K562 (cell line): ENCODE measurements at regions not wholly inside any gene's neighbourhood (a gene's known extent, or its start where the extent isn't known, plus 50 kb on each side); places are given as distances from the start of the nearest gene placed in this dataset.
"Not testable (repeated sequence)": the region's sequence is repeated elsewhere in the genome, so short reads cannot be mapped to it uniquely, and the experiment has no call there.

Source experiments
- ATAC-seq: fragments of 200-7000 bp; cut with Tn5 transposase; 3 replicates; pipeline ENCODE4 v1.9.1; 2020; ENCODE audit warnings: moderate library complexity
- BruUV-seq: library from RNA; stranded (reverse); fragments of 400-500 nt; replicated peaks from 2 replicates; lab custom pipeline; 2021; lab: Mats Ljungman, UMichigan
- CTCF ChIA-PET: fragments of 300-600 bp; formaldehyde crosslinking; extraction: SDS; loops from one replicate; lab custom pipeline; 2021; ENCODE audit warnings: low intra/inter-chr PET ratio; lab: Yijun Ruan, JAX
- POLR2A ChIA-PET: fragments of 300-600, 350-650 bp; sonication (Branson Sonifier 250); formaldehyde crosslinking; extraction: SDS; loops from one replicate; lab custom pipeline; 2021; ENCODE audit warnings: antibody characterized with exemption, inconsistent platforms; lab: Yijun Ruan, JAX
- DNase-seq, 4 experiments: peaks; one replicate each; pipeline versions ENCODE4 v3.0.0 to v3.0.0-alpha.2; 2011 to 2018; ENCODE audit warnings: low spot score in 3 of 4, mixed read lengths in 3 of 4; ENCODE audit errors: extremely low read depth in 1 of 4
- FAIRE-seq: peaks from 2 replicates; lab custom pipeline; 2011; peaks lifted over from hg19 to GRCh38; lab: Jason Lieb, UNC
- H2AFZ ChIP-seq: 2 replicates; pipeline ENCODE4 v1.6.0; 2011; ENCODE audit warnings: low read depth, low read length, control low read depth, inconsistent platforms
- H3K27ac ChIP-seq: fragments of 200-600 bp; 3 replicates; pipeline ENCODE4 v1.8.0; 2011; ENCODE audit warnings: low read depth, mild to moderate bottlenecking, control low read depth, inconsistent platforms, low read length, moderate library complexity, mixed read lengths; ENCODE audit errors: extremely low read depth
- H3K27me3 ChIP-seq, 2 experiments: fragments of 300-600 bp in 1 of 2; 2 replicates in 1 of 2; 3 replicates in 1 of 2; pipeline versions ENCODE4 v1.6.0 to v1.8.0; 2011; ENCODE audit warnings: inconsistent platforms in 2 of 2, low read length in 2 of 2, mild to moderate bottlenecking in 1 of 2, mixed read lengths in 1 of 2, moderate library complexity in 1 of 2; ENCODE audit not compliant: control insufficient read depth in 2 of 2, insufficient read depth in 2 of 2
- H3K36me3 ChIP-seq: fragments of 300-600 bp; 3 replicates; pipeline ENCODE4 v1.8.0; 2011; ENCODE audit warnings: mild to moderate bottlenecking, low read length, inconsistent platforms; ENCODE audit not compliant: control insufficient read depth, insufficient read depth
- H3K4me1 ChIP-seq, 2 experiments: fragments of 200-600 bp in 1 of 2; replicated peaks in 1 of 2; 2 replicates in 1 of 2; 3 replicates in 1 of 2; pipeline versions ENCODE4 v1.5.1 to v1.8.0; 2011; ENCODE audit warnings: inconsistent platforms in 2 of 2, low read length in 2 of 2, mild to moderate bottlenecking in 1 of 2, mixed read lengths in 1 of 2, moderate library complexity in 1 of 2; ENCODE audit not compliant: control insufficient read depth in 2 of 2, insufficient read depth in 2 of 2
- H3K4me2 ChIP-seq: 2 replicates; pipeline ENCODE4 v1.6.1; 2011; ENCODE audit warnings: low read length, control low read depth, inconsistent platforms, mixed read lengths; ENCODE audit not compliant: insufficient read depth
- H3K4me3 ChIP-seq: fragments of 200-600 bp; sonication (generic), shearing (Covaris generic); 2 replicates; pipeline ENCODE4 v1.5.1; 2016; ENCODE audit warnings: control low read depth, inconsistent platforms
- H3K79me2 ChIP-seq: fragments of 200-600 bp; 3 replicates; pipeline ENCODE4 v1.8.0; 2011; ENCODE audit warnings: low read length, inconsistent platforms; ENCODE audit not compliant: control insufficient read depth, insufficient read depth
- H3K9ac ChIP-seq, 2 experiments: 2 replicates each; pipeline versions ENCODE4 v1.6.0 to v1.6.1; 2011; ENCODE audit warnings: low read depth in 2 of 2, low read length in 2 of 2, control low read depth in 1 of 2, inconsistent platforms in 1 of 2, mild to moderate bottlenecking in 1 of 2, mixed read lengths in 1 of 2; ENCODE audit not compliant: insufficient read depth in 1 of 2
- H3K9me1 ChIP-seq: one replicate; pipeline ENCODE4 v1.6.0; 2011; ENCODE audit warnings: inconsistent platforms, mild to moderate bottlenecking, low read length, moderate library complexity; ENCODE audit not compliant: control insufficient read depth, insufficient read depth
- H3K9me3 ChIP-seq: replicated peaks from 2 replicates; pipeline ENCODE4 v1.5.1; 2011; ENCODE audit warnings: low read depth, low read length, inconsistent platforms; ENCODE audit not compliant: control insufficient read depth, insufficient read depth
- H4K20me1 ChIP-seq: replicated peaks from 2 replicates; pipeline ENCODE4 v1.6.1; 2011; ENCODE audit warnings: low read length, inconsistent platforms, mixed read lengths; ENCODE audit not compliant: control insufficient read depth, insufficient read depth
- ASH1L ChIP-seq: fragments of 450-650 bp; IDR thresholded peaks from 2 replicates; pipeline ENCODE4 v1.6.1; 2018; ENCODE audit warnings: borderline replicate concordance, mild to moderate bottlenecking, low read depth; ENCODE audit not compliant: partially characterized antibody
- CGGBP1 ChIP-seq: fragments of 250-450 bp; sonication (Bioruptor Pico); IDR thresholded peaks from 2 replicates; pipeline ENCODE4 v1.9.0; 2021; ENCODE audit warnings: mild to moderate bottlenecking
- IRF9 ChIP-seq: fragments of 450-650 bp; IDR thresholded peaks from 2 replicates; pipeline ENCODE4 v1.6.1; 2016; ENCODE audit warnings: missing biosample characterization, missing genetic modification characterization
- LARP7 ChIP-seq: fragments of 450-650 bp; IDR thresholded peaks from 2 replicates; pipeline ENCODE4 v1.6.1; 2016
- MAZ ChIP-seq, 2 experiments: fragments of 450-650 bp in 1 of 2; sonication (generic) in 1 of 2; formaldehyde crosslinking; IDR thresholded peaks in 1 of 2; conservative IDR thresholded peaks in 1 of 2; 2 replicates each; pipeline versions ENCODE4 v1.4.0 to v1.5.0; 2020; ENCODE audit warnings: mild to moderate bottlenecking in 1 of 2, missing genetic modification reagents in 1 of 2
- MTA1 ChIP-seq: fragments of 450-650 bp; IDR thresholded peaks from 2 replicates; pipeline ENCODE4 v1.6.1; 2017; ENCODE audit warnings: borderline replicate concordance
- MTA2 ChIP-seq: fragments of 450-650 bp; IDR thresholded peaks from 2 replicates; pipeline ENCODE4 v1.6.1; 2016; ENCODE audit warnings: low read depth
- NFRKB ChIP-seq: fragments of 450-650 bp; IDR thresholded peaks from 2 replicates; pipeline ENCODE4 v1.6.1; 2016; ENCODE audit warnings: low read depth
- PYGO2 ChIP-seq: fragments of 450-650 bp; IDR thresholded peaks from 2 replicates; pipeline ENCODE4 v1.6.1; 2016; ENCODE audit warnings: mild to moderate bottlenecking, missing genetic modification characterization, moderate library complexity, missing compliant biosample characterization
- RAD51 ChIP-seq: fragments of 450-650 bp; IDR thresholded peaks from 2 replicates; pipeline ENCODE4 v1.7.1; 2016; ENCODE audit warnings: low read depth, mild to moderate bottlenecking, borderline replicate concordance
- U2AF1 ChIP-seq: fragments of 200-400 bp; formaldehyde crosslinking; optimal IDR thresholded peaks from 2 replicates; pipeline ENCODE3; 2017; ENCODE audit warnings: mild to moderate bottlenecking, low read depth, low read length, moderate library complexity
- ZNF512 ChIP-seq: IDR thresholded peaks from 2 replicates; pipeline ENCODE4 v1.6.1; 2016; ENCODE audit warnings: missing genetic modification characterization, missing compliant biosample characterization
- WGBS: fragments of 100-300 bp; shearing (Covaris generic); methylation state at CpG from one replicate; pipeline ENCODE4 v1.1.6; 2016; ENCODE audit warnings: low coverage, mixed read lengths; ENCODE audit not compliant: insufficient coverage; ENCODE audit errors: missing lambda C conversion rate; 5-methylcytosine and 5-hydroxymethylcytosine counted together
- in situ Hi-C: fragments of 300-500 bp; cut with MboI; formaldehyde crosslinking; loops from 4 replicates; pipeline ENCODE4 v1.15.0; 2018; ENCODE audit warnings: inconsistent platforms, mixed read lengths
- intact Hi-C: fragments of 100-400 bp; cut with micrococcal nuclease; formaldehyde crosslinking; loops from 2 replicates; pipeline ENCODE4 v1.14.2; 2022

DNA sequence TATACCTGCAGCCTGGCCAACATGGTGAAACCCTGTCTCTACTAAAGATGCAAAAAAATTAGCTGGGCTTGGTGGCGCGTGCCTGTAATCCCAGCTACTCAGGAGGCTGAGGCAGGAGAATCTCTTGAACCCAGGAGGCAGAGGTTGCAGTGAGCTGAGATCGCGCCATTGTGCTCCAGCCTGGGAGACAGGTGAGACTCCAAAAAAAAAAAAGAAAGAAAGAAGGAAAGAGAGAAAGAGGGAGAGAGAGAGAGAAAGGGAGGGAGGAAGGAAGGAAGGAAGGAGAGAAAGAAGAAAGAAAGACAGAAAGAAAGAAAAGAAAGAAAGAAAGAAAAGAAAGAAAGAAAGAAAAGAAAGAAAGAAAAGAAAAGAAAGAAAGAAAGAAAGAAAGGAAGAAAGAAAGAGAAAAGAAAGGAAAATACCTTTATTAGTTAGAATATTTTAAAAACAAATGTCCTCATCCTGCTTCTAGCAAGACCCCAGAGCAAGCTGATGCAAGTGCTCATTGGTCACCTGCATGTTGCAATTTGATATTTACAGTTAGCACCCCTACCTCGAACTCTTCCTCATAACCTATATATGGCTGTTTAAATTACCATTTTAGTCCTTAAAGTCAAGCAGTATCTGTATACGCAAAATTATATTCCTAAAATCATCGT, 57.0 kb upstream of the TNFAIP3 start:
- 80% methylated on average over 5 of the region's 7 CpGs for WGBS
- BruUV-seq, H3K27ac ChIP-seq, H3K79me2 ChIP-seq, H3K9me3 ChIP-seq, H3K27me3 ChIP-seq, ATAC-seq, H3K36me3 ChIP-seq, H3K4me2 ChIP-seq, FAIRE-seq, H3K9ac ChIP-seq, H4K20me1 ChIP-seq, CTCF ChIA-PET, H3K9me1 ChIP-seq, DNase-seq, H2AFZ ChIP-seq, H3K4me3 ChIP-seq: not testable (repeated sequence)
- intact Hi-C loops (loop anchor here (2.0 kb wide), 1 partner anchor 51 kb away; no protein-coding TSS in a partner anchor), in situ Hi-C loops (loop anchor here (10.0 kb wide), 1 partner anchor 135 kb away; no protein-coding TSS in a partner anchor)
- POLR2A ChIA-PET: interaction anchor here (2.1 kb wide), 1 partner anchor 12 kb away, joined by 6 read pairs; no protein-coding TSS in a partner anchor
- TF ChIP-seq MAZ (CRISPR knock-in tag; conservative IDR thresholded peaks at IDR 0.05 in 1 of 2, IDR thresholded peaks at IDR 0.05 in 1 of 2) (0 out of 4 replicates have a peak, but pooled peaks of 1 of the 2 experiments have one; percentile 3), CGGBP1 (CRISPR knock-in tag) (0 out of 2 replicates have a peak, but pooled peaks have one; percentile 69), LARP7 (peak; percentile 23; the same call in 1 of the 2 replicates), NFRKB (0 out of 2 replicates have a peak, but pooled peaks have one; percentile 32), PYGO2 (tag) (0 out of 2 replicates have a peak, but pooled peaks have one; percentile 14), MTA1 (0 out of 2 replicates have a peak, but pooled peaks have one; percentile 20), U2AF1 (peak; percentile 37), ZNF512 (tag) (peak; percentile 99), ASH1L (peak; percentile 28), MTA2 (0 out of 2 replicates have a peak, but pooled peaks have one; percentile 17), IRF9 (tag) (0 out of 2 replicates have a peak, but pooled peaks have one; percentile 4), RAD51 (0 out of 2 replicates have a peak, but pooled peaks have one; percentile 6)
- peaks cover 14 to 25% of the 10 kb centered on the region in 2 experiments for H3K4me1 ChIP-seq
